HG02870 (cell line): ENCODE measurements at regions not wholly inside any gene's neighbourhood (a gene's known extent, or its start where the extent isn't known, plus 50 kb on each side); places are given as distances from the start of the nearest gene placed in this dataset.
"Not testable (repeated sequence)": the region's sequence is repeated elsewhere in the genome, so short reads cannot be mapped to it uniquely, and the experiment has no call there.

ENCODE experiments used
- ATAC-seq: cut with Tn5 transposase; IDR thresholded peaks from one replicate; pipeline ENCODE4 v1.9.1; 2021; ENCODE audit warnings: mild to moderate bottlenecking, moderate library complexity; ENCODE audit not compliant: unreplicated experiment

GRCh38 chr6:134642279-134642678 is 307.6 kb downstream of the ALDH8A1 start:
- ATAC-seq, result no peak

GRCh38 chr6:134640975-134641429 is 308.9 kb downstream of the ALDH8A1 start:
- peak; percentile 85 for ATAC-seq

- no peak for ATAC-seq
Observed at GRCh38 chr6:134640229-134640628, 309.7 kb downstream of the ALDH8A1 start.

- ATAC-seq, result no peak
Observed at GRCh38 chr6:134637847-134638437, 312.0 kb downstream of the ALDH8A1 start.

- ATAC-seq, result no peak
Observed at GRCh38 chr6:134637282-134637681, 312.6 kb downstream of the ALDH8A1 start.

- ATAC-seq, result peak; percentile 46
Observed at GRCh38 chr6:134636186-134636799, 313.6 kb downstream of the ALDH8A1 start.

- no peak for ATAC-seq
Observed at GRCh38 chr6:134634966-134635365, 314.9 kb downstream of the ALDH8A1 start.

- no peak for ATAC-seq
Observed at GRCh38 chr6:134634466-134634865, 315.4 kb downstream of the ALDH8A1 start.

- ATAC-seq, result not testable (repeated sequence)
Observed at GRCh38 chr6:134632982-134633940, 315.3 kb upstream of the SGK1 start.

- no peak for ATAC-seq
Observed at GRCh38 chr6:134632024-134632423, 314.1 kb upstream of the SGK1 start.

GRCh38 chr6:134631398-134631924 is 313.5 kb upstream of the SGK1 start:
- ATAC-seq, result no peak

GRCh38 chr6:134630508-134631121 is 312.7 kb upstream of the SGK1 start:
- peak; percentile 59 for ATAC-seq

- ATAC-seq, result no peak
Observed at GRCh38 chr6:134628154-134628553, 310.2 kb upstream of the SGK1 start.

GRCh38 chr6:134627707-134628106 is 309.8 kb upstream of the SGK1 start:
- no peak for ATAC-seq

GRCh38 chr6:134626589-134626988 is 308.7 kb upstream of the SGK1 start:
- no peak for ATAC-seq

- no peak for ATAC-seq
Observed at GRCh38 chr6:134626086-134626485, 308.2 kb upstream of the SGK1 start.

GRCh38 chr6:134624781-134625180 is 306.9 kb upstream of the SGK1 start:
- no peak for ATAC-seq

- ATAC-seq, result no peak
Observed at GRCh38 chr6:134623401-134623800, 305.5 kb upstream of the SGK1 start.

- ATAC-seq, result no peak
Observed at GRCh38 chr6:134622382-134623173, 304.7 kb upstream of the SGK1 start.

- ATAC-seq, result no peak
Observed at GRCh38 chr6:134621858-134622257, 303.9 kb upstream of the SGK1 start.
